ENCODE measurements at regions not wholly inside any gene's neighbourhood (a gene's known extent, or its start where the extent isn't known, plus 50 kb on each side); places are given as distances from the start of the nearest gene placed in this dataset.

DNA sequence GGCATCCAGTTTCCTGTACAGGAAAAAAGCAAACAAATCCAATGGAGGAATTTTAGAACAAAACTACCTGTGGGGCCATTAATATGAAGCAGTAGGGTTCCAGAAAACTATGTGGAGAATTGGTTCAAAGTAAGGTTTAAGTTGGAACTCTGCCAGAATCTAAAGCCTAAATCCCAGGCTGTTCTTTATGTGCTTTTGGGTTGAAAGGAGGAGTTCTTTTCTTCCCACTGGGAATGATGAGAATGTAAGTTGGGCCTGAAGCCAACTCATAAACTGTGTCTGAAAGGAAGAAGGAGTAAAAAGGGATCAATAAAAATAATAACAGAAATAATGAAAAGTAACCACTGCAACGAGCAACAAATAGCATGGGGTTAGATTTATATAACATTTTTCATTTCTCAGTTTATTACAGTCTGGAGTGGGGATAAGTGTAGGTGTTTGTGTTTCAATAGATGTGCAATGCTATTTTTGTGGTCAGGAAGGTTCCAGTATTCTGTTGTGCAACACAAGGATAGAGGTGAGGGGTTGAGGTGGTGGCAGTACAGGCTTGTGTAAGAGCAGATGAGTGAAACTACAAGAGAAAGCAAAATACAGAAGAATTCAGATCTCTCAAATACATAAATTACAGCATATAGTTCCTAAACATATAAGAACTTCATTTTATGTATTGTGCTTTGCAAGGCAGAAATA, 373.6 kb downstream of the EMP1 start:
- no peak for TF ChIP-seq CTCF (IDR thresholded peaks at IDR 0.05)
- Histone ChIP-seq H3K27ac (no peak overlapping the region), H3K36me3 (no peaks in the 10 kb centered on the region), H3K4me1 (no peaks in the 10 kb centered on the region), H3K9me3 (no peaks in the 10 kb centered on the region), H3K4me3 (no peak overlapping the region), H3K27me3 (no peaks in the 10 kb centered on the region)
- DNase-seq (ENCODE audit: low spot score): no peak

GRCh38 chr12:13566292-13566691, 369.8 kb downstream of the EMP1 start:
- Histone ChIP-seq H3K4me3 (no peak overlapping the region), H3K4me1 (no peaks in the 10 kb centered on the region), H3K27ac (no peak overlapping the region), H3K9me3 (no peaks in the 10 kb centered on the region), H3K36me3 (no peaks in the 10 kb centered on the region), H3K27me3 (no peaks in the 10 kb centered on the region)
- DNase-seq (ENCODE audit: low spot score): no peak
- no peak for TF ChIP-seq CTCF (IDR thresholded peaks at IDR 0.05)

GRCh38 chr12:13564266-13564810, 367.8 kb downstream of the EMP1 start:
- TF ChIP-seq CTCF (IDR thresholded peaks at IDR 0.05): no peak
- no peak for DNase-seq (ENCODE audit: low spot score)
- H3K4me1 ChIP-seq: no peaks in the 10 kb centered on the region

GRCh38 chr12:13563743-13564125, 367.2 kb downstream of the EMP1 start:
- Histone ChIP-seq H3K27ac (no peak overlapping the region), H3K4me1 (no peaks in the 10 kb centered on the region), H3K36me3 (no peaks in the 10 kb centered on the region), H3K9me3 (no peaks in the 10 kb centered on the region), H3K4me3 (no peak overlapping the region), H3K27me3 (no peaks in the 10 kb centered on the region)
- TF ChIP-seq CTCF (IDR thresholded peaks at IDR 0.05): no peak
- no peak for DNase-seq (ENCODE audit: low spot score)

More at GRCh38 chr12:13564266-13564810, 367.8 kb downstream of the EMP1 start:
- no peaks in the 10 kb centered on the region for H3K9me3 ChIP-seq
- H3K4me3 ChIP-seq: no peak overlapping the region
- H3K27me3 ChIP-seq: no peaks in the 10 kb centered on the region
- H3K36me3 ChIP-seq: no peaks in the 10 kb centered on the region
- no peak overlapping the region for H3K27ac ChIP-seq

DNA sequence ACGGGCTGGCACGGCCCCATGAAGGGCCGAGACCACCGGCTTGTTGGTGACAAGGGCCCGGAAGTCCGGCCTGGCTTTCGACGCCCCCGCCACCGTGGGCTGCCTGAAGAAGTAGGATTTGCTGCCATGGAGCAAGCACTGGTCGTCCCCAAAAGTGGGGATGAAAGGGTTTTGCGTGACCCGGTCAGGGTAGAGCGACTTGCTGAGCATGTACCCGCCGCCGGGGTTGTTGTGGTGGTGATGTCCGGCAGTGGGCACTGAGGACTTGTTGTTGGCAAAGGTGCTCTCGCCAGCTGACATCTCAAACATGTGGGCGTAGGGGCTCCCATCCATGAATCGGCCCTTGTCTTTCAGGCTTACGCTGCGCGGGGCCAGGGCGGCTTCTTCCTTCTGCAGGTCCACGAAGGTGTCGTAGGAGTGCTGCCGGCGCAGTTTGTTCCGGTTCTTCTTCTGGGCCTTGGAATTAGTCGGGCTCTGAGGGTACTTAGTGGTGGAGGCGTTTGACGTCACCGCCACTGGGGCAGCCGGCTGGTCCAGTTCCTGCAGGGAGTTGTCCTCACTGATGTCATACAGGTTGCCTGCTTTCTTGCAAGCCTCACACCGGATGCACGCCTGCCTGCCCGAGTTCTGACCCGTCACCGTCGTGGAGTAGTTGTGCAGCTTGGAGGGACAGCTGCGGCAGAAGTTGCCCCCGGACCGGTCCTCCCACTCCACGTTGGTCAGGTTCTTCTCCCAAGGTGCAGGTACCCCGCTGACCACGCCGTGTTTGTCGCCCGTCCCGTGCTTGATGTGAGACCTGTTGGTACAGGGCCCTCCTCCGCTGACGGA, 366.6 kb downstream of the EMP1 start:
- no peaks in the 10 kb centered on the region for H3K36me3 ChIP-seq
- no peaks in the 10 kb centered on the region for H3K9me3 ChIP-seq
- H3K27me3 ChIP-seq: no peaks in the 10 kb centered on the region
- no peak for DNase-seq (ENCODE audit: low spot score)
- no peak for TF ChIP-seq CTCF (IDR thresholded peaks at IDR 0.05)
- no peak overlapping the region for H3K4me3 ChIP-seq
- no peak overlapping the region for H3K27ac ChIP-seq
- no peaks in the 10 kb centered on the region for H3K4me1 ChIP-seq

All from right atrium auricular region (tissue), 2 donors.